HL-60 (cell line): ENCODE measurements at regions not wholly inside any gene's neighbourhood (a gene's known extent, or its start where the extent isn't known, plus 50 kb on each side); places are given as distances from the start of the nearest gene placed in this dataset.

Experiments used
- DNase-seq, 2 experiments: peaks; one replicate each; pipeline ENCODE4 v3.0.0-alpha.2; 2010 to 2020; ENCODE audit warnings: low read depth in 1 of 2, low spot score in 1 of 2
- H3K27ac ChIP-seq: fragments of 250-450 bp; sonication (Bioruptor Pico); replicated peaks from 2 replicates; pipeline ENCODE4 v1.5.1; 2020; ENCODE audit warnings: mild to moderate bottlenecking, moderate library complexity
- H3K27me3 ChIP-seq: fragments of 250-450 bp; sonication (Bioruptor Pico); 2 replicates; pipeline ENCODE4 v1.5.1; 2021; ENCODE audit warnings: mild to moderate bottlenecking, moderate library complexity; ENCODE audit not compliant: insufficient read depth, poor library complexity, severe bottlenecking
- H3K4me3 ChIP-seq: replicated peaks from 2 replicates; pipeline ENCODE4 v1.5.1; 2011; ENCODE audit warnings: mild to moderate bottlenecking, control low read depth, low read length; ENCODE audit not compliant: insufficient read depth
- CTCF ChIP-seq: IDR thresholded peaks from one replicate; pipeline ENCODE4 v1.5.1; 2011; ENCODE audit warnings: low read length, control low read depth, inconsistent platforms; ENCODE audit not compliant: insufficient read depth
- GABPA ChIP-seq: IDR thresholded peaks from 2 replicates; pipeline ENCODE4 v1.6.1; 2012; ENCODE audit warnings: low read depth
- POLR2AphosphoS5 ChIP-seq: IDR thresholded peaks from 2 replicates; pipeline ENCODE4 v1.6.1; 2012; ENCODE audit warnings: low read depth
- REST ChIP-seq: IDR thresholded peaks from 2 replicates; pipeline ENCODE4 v1.6.1; 2012; ENCODE audit warnings: low read depth; ENCODE audit not compliant: insufficient replicate concordance
- SPI1 ChIP-seq: IDR thresholded peaks from 2 replicates; pipeline ENCODE4 v1.6.1; 2012; ENCODE audit warnings: low read depth, mild to moderate bottlenecking, borderline replicate concordance

- DNase-seq = no peak
- no peak overlapping the region for H3K27ac ChIP-seq
- no peak for TF ChIP-seq POLR2AphosphoS5
- TF ChIP-seq GABPA = no peak
- no peak for TF ChIP-seq REST
- no peak for TF ChIP-seq CTCF
- TF ChIP-seq SPI1 = no peak
- H3K4me3 ChIP-seq = no peak overlapping the region
- H3K27me3 ChIP-seq = no peaks in the 10 kb centered on the region
Measured at GRCh38 chr4:16448241-16448840, 222.1 kb upstream of the TAPT1 start.

- H3K27me3 ChIP-seq = no peaks in the 10 kb centered on the region
- TF ChIP-seq SPI1 (no peak), CTCF (peak; percentile 46)
- no peak overlapping the region for H3K4me3 ChIP-seq
- no peak overlapping the region for H3K27ac ChIP-seq
- DNase-seq = peak in 1 of 2 experiments; percentile 15
Measured at GRCh38 chr4:16443504-16444088, 217.3 kb upstream of the TAPT1 start.

- no peak overlapping the region for H3K27ac ChIP-seq
- DNase-seq = no peak
- H3K27me3 ChIP-seq = no peaks in the 10 kb centered on the region
- no peak for TF ChIP-seq GABPA
- no peak for TF ChIP-seq REST
- no peak for TF ChIP-seq SPI1
- no peak for TF ChIP-seq CTCF
- no peak for TF ChIP-seq POLR2AphosphoS5
- H3K4me3 ChIP-seq = no peak overlapping the region
Measured at GRCh38 chr4:16442296-16442695, 216.0 kb upstream of the TAPT1 start.

- H3K4me3 ChIP-seq = no peak overlapping the region
- DNase-seq = no peak
- H3K27ac ChIP-seq = no peak overlapping the region
- H3K27me3 ChIP-seq = no peaks in the 10 kb centered on the region
- TF ChIP-seq SPI1 (no peak), CTCF (no peak), POLR2AphosphoS5 (no peak), REST (no peak), GABPA (no peak)
Measured at GRCh38 chr4:16439768-16440167, 213.5 kb upstream of the TAPT1 start.
